ENCODE measurements at regions not wholly inside any gene's neighbourhood (a gene's known extent, or its start where the extent isn't known, plus 50 kb on each side); places are given as distances from the start of the nearest gene placed in this dataset.
"Not testable (repeated sequence)": the region's sequence is repeated elsewhere in the genome, so short reads cannot be mapped to it uniquely, and the experiment has no call there.

GRCh38 chr10:9052767-9053166, 998.3 kb downstream of the GATA3 start:
- Mint-ChIP-seq H3K4me3 (ENCODE audit: low read depth) (no peak overlapping the region), H3K9me3 (ENCODE audit: low read depth) (peaks cover 7% of the 10 kb centered on the region), H3K27ac (no peak overlapping the region), H3K4me1 (ENCODE audit: low read depth) (no peaks in the 10 kb centered on the region), H3K36me3 (ENCODE audit: insufficient read depth) (no peaks in the 10 kb centered on the region), H3K27me3 (peaks cover 4% of the 10 kb centered on the region)
- DNase-seq (ENCODE audit: low spot score, unreplicated experiment), result no peak
- no peak for TF ChIP-seq CTCF (IDR thresholded peaks at IDR 0.05; ENCODE audit: unreplicated experiment)

- Mint-ChIP-seq H3K9me3 (ENCODE audit: low read depth) (peaks cover 3% of the 10 kb centered on the region), H3K36me3 (ENCODE audit: insufficient read depth) (no peaks in the 10 kb centered on the region), H3K27me3 (peaks cover 7% of the 10 kb centered on the region), H3K4me3 (ENCODE audit: low read depth) (no peak overlapping the region), H3K27ac (no peak overlapping the region), H3K4me1 (ENCODE audit: low read depth) (no peaks in the 10 kb centered on the region)
- no peak for TF ChIP-seq CTCF (IDR thresholded peaks at IDR 0.05; ENCODE audit: unreplicated experiment)
- no peak for DNase-seq (ENCODE audit: low spot score, unreplicated experiment)
Observed at GRCh38 chr10:9056521-9056920, 1002.0 kb downstream of the GATA3 start.

GRCh38 chr10:9057293-9057692, 1002.8 kb downstream of the GATA3 start:
- H3K27ac Mint-ChIP-seq; H3K4me1 Mint-ChIP-seq (ENCODE audit: low read depth); H3K27me3 Mint-ChIP-seq; H3K36me3 Mint-ChIP-seq (ENCODE audit: insufficient read depth); DNase-seq (ENCODE audit: low spot score, unreplicated experiment); H3K4me3 Mint-ChIP-seq (ENCODE audit: low read depth); H3K9me3 Mint-ChIP-seq (ENCODE audit: low read depth): not testable (repeated sequence)

GRCh38 chr10:9060314-9060713, 1005.8 kb downstream of the GATA3 start:
- Mint-ChIP-seq H3K27ac (no peak overlapping the region), H3K9me3 (ENCODE audit: low read depth) (no peaks in the 10 kb centered on the region), H3K4me1 (ENCODE audit: low read depth) (no peaks in the 10 kb centered on the region), H3K27me3 (peaks cover 4% of the 10 kb centered on the region), H3K36me3 (ENCODE audit: insufficient read depth) (no peaks in the 10 kb centered on the region), H3K4me3 (ENCODE audit: low read depth) (no peak overlapping the region)
- no peak for DNase-seq (ENCODE audit: low spot score, unreplicated experiment)
- no peak for TF ChIP-seq CTCF (IDR thresholded peaks at IDR 0.05; ENCODE audit: unreplicated experiment)

- Mint-ChIP-seq H3K4me1 (ENCODE audit: low read depth) (peaks cover 2% of the 10 kb centered on the region), H3K9me3 (ENCODE audit: low read depth) (no peaks in the 10 kb centered on the region)
Observed at GRCh38 chr10:9061871-9062270, 1007.4 kb downstream of the GATA3 start.

More at GRCh38 chr10:9061871-9062270, 1007.4 kb downstream of the GATA3 start:
- no peak overlapping the region for H3K4me3 Mint-ChIP-seq (ENCODE audit: low read depth)
- DNase-seq (ENCODE audit: low spot score, unreplicated experiment), result no peak
- peaks cover 4% of the 10 kb centered on the region for H3K27me3 Mint-ChIP-seq
- no peak for TF ChIP-seq CTCF (IDR thresholded peaks at IDR 0.05; ENCODE audit: unreplicated experiment)
- no peaks in the 10 kb centered on the region for H3K36me3 Mint-ChIP-seq (ENCODE audit: insufficient read depth)
- H3K27ac Mint-ChIP-seq, result no peak overlapping the region

All from progenitor cell of endocrine pancreas (in vitro differentiated cells).